ENCODE measurements at regions not wholly inside any gene's neighbourhood (a gene's known extent, or its start where the extent isn't known, plus 50 kb on each side); places are given as distances from the start of the nearest gene placed in this dataset.
"Not testable (repeated sequence)": the region's sequence is repeated elsewhere in the genome, so short reads cannot be mapped to it uniquely, and the experiment has no call there.

GRCh38 chr6:134636186-134636799 lies 313.6 kb downstream of the ALDH8A1 start:
- peaks cover 7% of the 10 kb centered on the region for H3K4me1 ChIP-seq (replicated peaks; ENCODE audit: insufficient read depth)
- H3K36me3 ChIP-seq (ENCODE audit: low read depth) = no peaks in the 10 kb centered on the region
- ChIA-PET POLR2A (ENCODE audit: unreplicated experiment) (no interaction called here), CTCF (no interaction called here)
- DNase-seq = no peak
- H3K79me2 ChIP-seq (ENCODE audit: low read depth) = no peaks in the 10 kb centered on the region
- no peak overlapping the region for H3K4me2 ChIP-seq
- no peaks in the 10 kb centered on the region for H4K20me1 ChIP-seq (ENCODE audit: insufficient read depth)
- H3K9me3 ChIP-seq (ENCODE audit: insufficient read depth, low read depth) = peaks cover 5% of the 10 kb centered on the region; the same call in 1 of the 2 replicates
- no peaks in the 10 kb centered on the region for H3F3A ChIP-seq (ENCODE audit: insufficient read depth, low read depth)
- H3K4me3 ChIP-seq = no peak overlapping the region
- H2AFZ ChIP-seq = no peak overlapping the region
- intact Hi-C loops (cut with micrococcal nuclease; ENCODE audit: unreplicated experiment) = no loop called here
- TF ChIP-seq EZH2 (IDR thresholded peaks at IDR 0.05; ENCODE audit: low read depth) = no peak
- no peak for TF ChIP-seq CTCF (conservative IDR thresholded peaks at IDR 0.05)
- H3K27ac ChIP-seq = no peak overlapping the region
- no TSS peak for BruUV-seq (replicated peaks)
- no peaks in the 10 kb centered on the region for H3K27me3 ChIP-seq (ENCODE audit: insufficient read depth, low read depth)
- no peaks in the 10 kb centered on the region for H3K9me2 ChIP-seq (ENCODE audit: insufficient read depth)

- Histone ChIP-seq H3K27ac (no peak overlapping the region), H3K4me1 (replicated peaks; ENCODE audit: insufficient read depth) (no peaks in the 10 kb centered on the region), H3K79me2 (ENCODE audit: low read depth) (no peaks in the 10 kb centered on the region), H3K9me2 (ENCODE audit: insufficient read depth) (no peaks in the 10 kb centered on the region), H3K4me2 (no peak overlapping the region), H3K27me3 (ENCODE audit: insufficient read depth, low read depth) (no peaks in the 10 kb centered on the region), H2AFZ (no peak overlapping the region), H3F3A (ENCODE audit: insufficient read depth, low read depth) (no peaks in the 10 kb centered on the region), H4K20me1 (ENCODE audit: insufficient read depth) (no peaks in the 10 kb centered on the region), H3K9me3 (ENCODE audit: insufficient read depth, low read depth) (0 out of 2 replicates have a peak, but pooled peaks cover under 1% of the 10 kb centered on the region), H3K36me3 (ENCODE audit: low read depth) (no peaks in the 10 kb centered on the region), H3K4me3 (no peak overlapping the region)
- DNase-seq = no peak
- no TSS peak for BruUV-seq (replicated peaks)
- intact Hi-C loops (cut with micrococcal nuclease; ENCODE audit: unreplicated experiment) = no loop called here
- ChIA-PET CTCF (no interaction called here), POLR2A (ENCODE audit: unreplicated experiment) (no interaction called here)
- TF ChIP-seq EZH2 (IDR thresholded peaks at IDR 0.05; ENCODE audit: low read depth) (no peak), CTCF (conservative IDR thresholded peaks at IDR 0.05) (no peak)
These were observed 314.9 kb downstream of the ALDH8A1 start for GRCh38 chr6:134634966-134635365.

GRCh38 chr6:134634466-134634865 lies 315.4 kb downstream of the ALDH8A1 start:
- no peaks in the 10 kb centered on the region for H3K9me2 ChIP-seq (ENCODE audit: insufficient read depth)
- no peak for DNase-seq
- H3K4me1 ChIP-seq (replicated peaks; ENCODE audit: insufficient read depth) = no peaks in the 10 kb centered on the region
- ChIA-PET POLR2A (ENCODE audit: unreplicated experiment) (no interaction called here), CTCF (no interaction called here)
- H3K9me3 ChIP-seq (ENCODE audit: insufficient read depth, low read depth) = no peaks in the 10 kb centered on the region
- H2AFZ ChIP-seq = no peak overlapping the region
- H3K79me2 ChIP-seq (ENCODE audit: low read depth) = no peaks in the 10 kb centered on the region
- H3K27ac ChIP-seq = no peak overlapping the region
- intact Hi-C loops (cut with micrococcal nuclease; ENCODE audit: unreplicated experiment) = no loop called here
- no peaks in the 10 kb centered on the region for H3K36me3 ChIP-seq (ENCODE audit: low read depth)
- H3K4me3 ChIP-seq = no peak overlapping the region
- H3K27me3 ChIP-seq (ENCODE audit: insufficient read depth, low read depth) = no peaks in the 10 kb centered on the region
- TF ChIP-seq EZH2 (IDR thresholded peaks at IDR 0.05; ENCODE audit: low read depth) = no peak
- TF ChIP-seq CTCF (conservative IDR thresholded peaks at IDR 0.05) = no peak
- no peaks in the 10 kb centered on the region for H3F3A ChIP-seq (ENCODE audit: insufficient read depth, low read depth)
- BruUV-seq (replicated peaks) = no TSS peak
- H3K4me2 ChIP-seq = no peak overlapping the region
- no peaks in the 10 kb centered on the region for H4K20me1 ChIP-seq (ENCODE audit: insufficient read depth)

- H3K27me3 ChIP-seq (ENCODE audit: insufficient read depth, low read depth); H3K27ac ChIP-seq; H3K4me2 ChIP-seq; H3K4me3 ChIP-seq; H3K9me2 ChIP-seq (ENCODE audit: insufficient read depth); H3F3A ChIP-seq (ENCODE audit: insufficient read depth, low read depth); H2AFZ ChIP-seq; BruUV-seq (replicated peaks); CTCF ChIA-PET; H3K4me1 ChIP-seq (replicated peaks; ENCODE audit: insufficient read depth); H3K36me3 ChIP-seq (ENCODE audit: low read depth); H3K79me2 ChIP-seq (ENCODE audit: low read depth); DNase-seq; H3K9me3 ChIP-seq (ENCODE audit: insufficient read depth, low read depth); H4K20me1 ChIP-seq (ENCODE audit: insufficient read depth); intact Hi-C loops (cut with micrococcal nuclease; ENCODE audit: unreplicated experiment): not testable (repeated sequence)
- POLR2A ChIA-PET (ENCODE audit: unreplicated experiment) = interaction anchor here (0.6 kb wide), 1 partner anchor 269 kb away, joined by 5 read pairs; no protein-coding TSS in a partner anchor
These were observed 315.3 kb upstream of the SGK1 start for GRCh38 chr6:134632982-134633940.
